GM13976 (cell line): ENCODE measurements at regions not wholly inside any gene's neighbourhood (a gene's known extent, or its start where the extent isn't known, plus 50 kb on each side); places are given as distances from the start of the nearest gene placed in this dataset.

ENCODE experiments used
- DNase-seq: peaks from one replicate; pipeline ENCODE4 v3.0.0; 2012; ENCODE audit warnings: low spot score
- in situ Hi-C: fragments of 300-500 bp; cut with MboI; formaldehyde crosslinking; loops from one replicate; pipeline ENCODE4 v1.12.0; 2022; ENCODE audit warnings: low sequenced_read_pairs, mixed read lengths, inconsistent platforms; ENCODE audit not compliant: unreplicated experiment
- TF ChIP-seq, protein P1 (sequence below): IDR thresholded peaks from 2 replicates; pipeline ENCODE4 v1.5.1; 2012; ENCODE audit warnings: borderline replicate concordance, mild to moderate bottlenecking; ENCODE audit not compliant: insufficient read depth; ENCODE audit errors: extremely low read depth, missing control alignments, control extremely low read depth

- no peak for DNase-seq
- TF ChIP-seq, protein P1, sequence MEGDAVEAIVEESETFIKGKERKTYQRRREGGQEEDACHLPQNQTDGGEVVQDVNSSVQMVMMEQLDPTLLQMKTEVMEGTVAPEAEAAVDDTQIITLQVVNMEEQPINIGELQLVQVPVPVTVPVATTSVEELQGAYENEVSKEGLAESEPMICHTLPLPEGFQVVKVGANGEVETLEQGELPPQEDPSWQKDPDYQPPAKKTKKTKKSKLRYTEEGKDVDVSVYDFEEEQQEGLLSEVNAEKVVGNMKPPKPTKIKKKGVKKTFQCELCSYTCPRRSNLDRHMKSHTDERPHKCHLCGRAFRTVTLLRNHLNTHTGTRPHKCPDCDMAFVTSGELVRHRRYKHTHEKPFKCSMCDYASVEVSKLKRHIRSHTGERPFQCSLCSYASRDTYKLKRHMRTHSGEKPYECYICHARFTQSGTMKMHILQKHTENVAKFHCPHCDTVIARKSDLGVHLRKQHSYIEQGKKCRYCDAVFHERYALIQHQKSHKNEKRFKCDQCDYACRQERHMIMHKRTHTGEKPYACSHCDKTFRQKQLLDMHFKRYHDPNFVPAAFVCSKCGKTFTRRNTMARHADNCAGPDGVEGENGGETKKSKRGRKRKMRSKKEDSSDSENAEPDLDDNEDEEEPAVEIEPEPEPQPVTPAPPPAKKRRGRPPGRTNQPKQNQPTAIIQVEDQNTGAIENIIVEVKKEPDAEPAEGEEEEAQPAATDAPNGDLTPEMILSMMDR: no peak
- in situ Hi-C loops: no loop called here
Measured at GRCh38 chr10:15462253-15462897, 91.3 kb upstream of the FAM171A1 start.

DNA sequence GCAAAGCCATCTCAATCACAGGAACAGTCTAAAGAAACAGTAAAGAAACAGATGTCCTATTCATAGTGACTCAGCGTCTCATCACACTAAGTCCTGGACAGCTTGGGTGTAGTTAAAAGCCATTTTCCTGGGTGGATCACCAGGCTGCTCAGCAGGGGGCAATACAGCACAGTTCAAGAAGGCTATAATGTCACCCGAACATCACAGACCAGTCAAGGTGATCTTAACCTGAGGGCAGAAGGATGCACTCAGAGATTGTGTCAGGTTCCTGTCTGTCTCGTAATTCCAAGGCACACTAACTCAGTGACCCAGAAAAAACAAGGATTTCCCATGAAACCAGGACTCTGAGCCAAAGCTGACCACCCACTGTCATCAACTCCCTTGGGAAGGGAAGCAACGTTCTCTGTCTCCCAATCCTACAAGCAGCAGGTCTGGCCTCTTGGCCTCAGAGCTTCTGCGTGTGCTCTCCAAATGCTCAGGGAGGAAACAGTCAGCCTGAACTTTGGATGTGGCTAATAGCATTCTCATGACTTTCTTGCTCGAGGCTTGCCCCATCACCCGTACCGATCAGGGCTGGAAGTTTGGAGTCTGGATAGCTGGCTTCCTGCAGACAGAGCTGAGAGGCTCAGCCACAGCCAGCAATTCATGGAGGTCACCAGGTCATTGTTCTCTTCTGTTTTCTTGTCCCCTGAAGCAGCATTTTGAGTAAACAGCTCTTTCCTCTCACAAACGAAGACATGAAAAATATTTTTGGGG, 90.4 kb upstream of the FAM171A1 start:
- no peak for DNase-seq
- TF ChIP-seq, protein P1: peak; percentile 36
- in situ Hi-C loops: no loop called here

DNA sequence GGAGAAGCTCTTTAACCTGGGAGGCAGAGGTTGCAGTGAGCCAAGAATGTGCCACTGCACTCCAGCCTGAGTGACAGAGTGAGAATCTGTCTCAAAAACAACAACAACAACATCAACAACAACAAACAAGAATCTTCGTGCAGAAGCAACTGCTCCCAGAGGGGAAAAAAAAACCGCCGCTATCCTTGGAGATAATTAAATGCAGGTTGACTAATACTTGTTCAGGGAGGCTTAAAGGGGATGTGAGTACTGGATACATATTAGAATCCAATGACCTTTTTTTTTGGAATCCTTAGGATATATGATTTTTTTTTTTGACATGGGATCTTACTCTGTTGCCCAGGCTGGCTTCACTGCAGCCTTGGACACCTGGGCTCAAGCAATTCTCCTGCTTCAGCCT, 89.6 kb upstream of the FAM171A1 start:
- DNase-seq: no peak
- in situ Hi-C loops: no loop called here

GRCh38 chr10:15459218-15459617, 88.1 kb upstream of the FAM171A1 start:
- TF ChIP-seq, protein P1: no peak
- no peak for DNase-seq
- in situ Hi-C loops: no loop called here

More for the DNA sequence above, 89.6 kb upstream of the FAM171A1 start:
- TF ChIP-seq, protein P1: no peak

DNA sequence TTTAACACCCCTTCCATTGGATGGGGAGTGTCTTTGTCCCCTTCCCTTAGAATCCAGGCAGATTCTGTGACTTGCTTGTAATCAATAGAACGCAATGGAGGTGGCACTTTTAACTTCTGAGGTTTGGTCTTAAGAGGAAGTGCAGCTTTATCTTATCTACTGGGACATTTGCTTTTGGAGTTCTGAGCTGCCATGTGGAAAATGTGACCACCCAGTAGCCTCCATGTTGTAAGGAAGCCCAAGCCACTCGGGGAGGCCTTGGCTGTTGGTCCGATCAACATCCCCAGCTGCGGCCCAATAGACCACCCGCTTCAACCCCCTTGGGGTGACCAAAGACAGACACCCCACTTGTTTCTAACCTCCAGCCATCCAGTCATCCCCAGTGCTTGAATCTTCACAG, 86.3 kb upstream of the FAM171A1 start:
- in situ Hi-C loops: no loop called here

DNA sequence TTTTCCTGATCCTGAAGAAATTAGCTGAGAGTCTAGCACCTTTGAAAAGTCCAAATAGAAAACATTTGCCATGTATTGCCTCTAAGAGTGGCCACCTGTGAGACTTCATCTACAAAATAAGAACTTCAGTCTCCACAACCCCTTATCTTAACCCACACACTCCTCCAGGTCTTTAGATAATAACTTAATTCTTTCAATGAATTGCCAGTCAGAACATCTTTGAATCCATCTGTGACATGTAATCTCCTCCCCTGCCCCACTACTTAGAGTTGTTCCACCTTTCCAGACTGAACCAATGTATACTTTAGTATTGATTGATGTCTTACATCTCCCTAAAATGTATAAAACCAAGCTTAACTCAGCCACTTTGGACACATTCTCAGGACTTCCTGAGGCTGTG, 84.4 kb upstream of the FAM171A1 start:
- DNase-seq: no peak
- in situ Hi-C loops: no loop called here
- TF ChIP-seq, protein P1: no peak

More for the DNA sequence above, 86.3 kb upstream of the FAM171A1 start:
- DNase-seq: no peak
- TF ChIP-seq, protein P1: no peak
